ENCODE measurements at regions not wholly inside any gene's neighbourhood (a gene's known extent, or its start where the extent isn't known, plus 50 kb on each side); places are given as distances from the start of the nearest gene placed in this dataset.
A peak's percentile ranks its signal among the peaks of the same experiment; 100 is the strongest.

DNA sequence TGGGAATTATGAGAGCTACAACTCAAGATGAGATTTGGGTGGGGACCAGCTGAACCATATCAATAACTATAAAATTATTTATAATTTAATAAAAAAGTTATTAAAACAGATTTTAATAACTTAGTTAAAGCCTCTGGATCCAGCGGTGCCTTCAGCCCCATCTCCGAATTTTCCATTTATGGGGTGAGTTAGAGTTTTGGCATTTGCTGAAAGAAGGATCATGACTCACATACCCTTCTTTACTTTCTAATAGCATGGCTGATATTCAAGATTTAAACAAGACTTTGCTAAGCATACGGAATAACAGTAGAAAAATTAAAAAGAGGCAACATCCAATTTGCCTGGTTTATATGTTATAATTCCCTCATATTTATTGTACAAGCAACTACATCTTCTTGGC lies 94.5 kb downstream of the RDH14 start:
- no peak for DNase-seq

DNA sequence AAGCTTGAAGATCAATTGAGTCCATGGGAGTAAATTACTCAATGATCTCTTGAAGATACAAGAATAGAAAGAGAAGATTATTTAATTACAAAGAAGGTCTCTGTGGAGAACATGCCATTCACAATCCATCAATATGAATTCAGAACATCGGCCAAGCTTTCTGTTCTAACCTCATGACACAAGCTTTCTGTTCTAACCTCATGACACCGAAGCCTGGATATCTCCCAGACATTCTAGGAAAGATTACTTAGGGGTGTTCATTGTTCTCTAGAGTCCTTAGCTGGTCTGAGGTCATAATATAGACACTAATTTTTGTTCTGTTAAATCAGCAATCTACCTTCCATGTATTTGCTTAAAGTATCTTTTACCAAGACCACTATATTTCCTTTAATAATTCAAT lies 95.5 kb downstream of the RDH14 start:
- DNase-seq = no peak

GRCh38 chr2:18456026-18456425 lies 104.4 kb downstream of the RDH14 start:
- no peak for DNase-seq

- DNase-seq = no peak
Observed at GRCh38 chr2:18455236-18455862, 105.1 kb downstream of the RDH14 start.

GRCh38 chr2:18454692-18455235 lies 105.7 kb downstream of the RDH14 start:
- DNase-seq = no peak

- no peak for DNase-seq
Observed at GRCh38 chr2:18446715-18447114, 113.7 kb downstream of the RDH14 start.

DNA sequence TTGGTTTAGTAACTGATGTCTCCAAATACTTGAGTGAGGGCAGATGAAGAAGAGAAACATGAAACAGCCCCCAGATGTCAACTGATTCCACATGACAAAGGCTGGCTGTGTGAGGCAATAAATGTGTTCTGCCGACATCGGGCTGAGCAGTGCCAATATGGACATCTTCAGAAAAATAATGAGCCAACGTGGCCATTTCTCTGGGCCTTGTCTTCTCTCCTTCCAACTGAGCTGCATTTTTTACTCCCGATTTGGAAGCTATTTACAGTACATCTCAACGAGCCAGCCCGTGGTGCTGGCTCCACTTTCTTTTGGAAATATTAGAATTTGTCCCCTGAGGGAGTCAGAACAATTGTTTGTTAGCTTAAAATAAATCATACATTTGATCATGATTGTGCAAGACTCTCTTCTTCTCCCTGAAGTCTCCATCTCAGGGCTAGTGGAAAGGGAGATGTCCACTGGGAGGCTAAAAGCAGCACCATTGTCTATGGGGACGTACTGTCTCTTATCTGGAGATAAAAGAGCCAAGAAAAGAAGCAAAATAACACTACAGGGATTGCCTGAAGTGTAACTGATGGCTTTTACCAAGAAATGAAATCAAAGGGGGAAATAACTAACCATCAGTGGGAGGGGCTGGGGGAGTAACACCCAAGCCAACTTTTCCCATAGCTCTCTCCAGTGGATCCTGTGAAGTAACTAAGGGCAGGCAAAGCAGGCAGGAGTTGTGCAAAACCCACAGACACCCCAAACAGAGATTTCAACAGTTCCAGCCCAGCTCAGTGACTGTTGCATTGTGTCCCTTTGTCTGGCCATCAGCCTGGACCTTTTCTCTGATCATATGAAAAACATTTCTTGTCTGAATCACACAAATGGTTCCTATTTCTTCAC lies 114.8 kb downstream of the RDH14 start:
- DNase-seq = no peak

- DNase-seq = no peak
Observed at GRCh38 chr2:18444806-18445205, 115.6 kb downstream of the RDH14 start.

- no peak for DNase-seq
Observed at GRCh38 chr2:18441583-18441982, 118.9 kb downstream of the RDH14 start.

DNA sequence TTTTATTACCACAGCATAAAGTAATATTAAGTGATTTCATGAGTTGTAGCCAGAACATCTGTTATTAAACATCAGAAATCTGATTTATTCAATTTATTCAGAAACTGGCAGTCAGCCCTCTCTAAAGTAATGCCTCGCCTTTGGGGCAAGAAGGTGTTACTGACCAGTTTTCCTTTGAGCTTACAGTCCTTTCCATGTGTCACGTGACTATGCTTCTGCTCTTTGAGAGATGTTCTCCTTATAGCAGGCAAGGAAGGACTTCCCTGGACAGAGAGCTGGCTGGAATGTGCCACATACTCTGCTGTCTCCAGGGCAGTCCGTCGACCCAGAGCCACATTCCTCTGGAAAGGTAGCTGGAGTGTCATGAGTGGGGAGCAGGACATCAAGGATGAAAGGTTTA lies 119.7 kb downstream of the RDH14 start:
- no peak for DNase-seq

GRCh38 chr2:18440141-18440661 lies 120.3 kb downstream of the RDH14 start:
- DNase-seq = no peak

DNA sequence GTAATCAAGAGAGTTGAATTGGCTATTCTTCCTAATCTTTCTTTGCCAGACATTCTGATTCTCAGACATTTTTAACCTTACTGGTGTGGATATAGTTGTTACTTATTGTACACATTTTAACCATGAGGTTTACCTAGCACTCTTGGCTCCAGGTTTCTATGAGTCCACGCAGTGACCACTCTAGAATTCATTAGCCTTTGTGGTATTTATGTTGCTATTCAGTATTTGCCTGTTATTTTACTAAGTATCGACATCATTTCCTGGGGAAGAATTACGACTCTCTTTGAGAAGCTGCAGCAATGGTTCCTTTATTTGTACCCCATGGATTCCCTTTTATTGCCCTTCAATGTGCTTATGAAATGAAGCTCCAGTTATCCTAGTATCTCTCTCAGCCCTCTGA lies 120.7 kb downstream of the RDH14 start:
- no peak for DNase-seq

DNA sequence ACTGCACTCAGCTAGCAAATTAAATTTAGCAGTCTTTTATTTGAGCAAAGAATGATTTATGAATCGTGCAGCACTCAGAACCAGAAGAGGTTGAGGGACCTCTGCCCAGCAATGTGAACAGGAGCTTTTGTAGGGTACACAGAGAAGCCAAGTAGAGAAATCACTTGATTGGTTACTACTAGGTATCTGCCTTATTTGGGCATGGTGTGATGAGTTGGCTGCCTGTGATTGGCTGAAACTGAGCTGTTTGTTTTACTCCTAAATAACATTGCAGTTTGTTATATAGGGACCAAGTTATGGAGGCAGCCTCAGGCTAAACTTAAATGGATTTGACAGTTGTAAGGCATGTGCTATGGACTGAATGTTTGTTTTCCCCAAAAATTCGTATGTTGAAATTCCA lies 122.5 kb downstream of the RDH14 start:
- no peak for DNase-seq

- DNase-seq = no peak
Observed at GRCh38 chr2:18436503-18437005, 123.9 kb downstream of the RDH14 start.

DNA sequence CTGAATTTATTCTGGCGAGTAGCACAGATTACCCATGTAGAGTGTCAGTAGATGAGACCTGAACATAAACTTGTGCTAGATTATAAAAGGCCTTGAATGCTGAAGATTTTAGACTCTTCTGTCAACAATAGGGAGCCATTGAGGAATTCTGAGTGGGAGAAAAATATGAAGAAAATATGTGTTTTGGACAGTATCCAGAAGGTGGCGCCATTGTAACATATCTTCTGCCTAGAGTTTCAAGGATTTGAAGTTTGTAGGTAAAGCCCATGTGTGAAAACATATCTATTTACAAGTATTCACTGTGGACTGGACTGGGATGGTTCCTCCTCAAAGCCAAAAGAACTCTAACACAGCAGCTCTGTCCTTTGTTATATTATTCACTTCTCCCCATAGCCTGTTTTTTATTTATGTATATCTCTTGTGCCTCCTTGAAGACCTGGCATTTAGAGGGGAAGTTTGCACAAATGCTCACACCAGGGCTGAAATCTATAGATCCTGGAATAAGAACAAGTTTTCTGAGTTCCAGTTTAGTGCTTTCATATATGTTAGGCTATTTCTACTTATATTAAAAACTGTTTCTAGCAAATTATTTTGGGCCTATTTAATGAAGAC lies 124.9 kb downstream of the RDH14 start:
- DNase-seq = peak; percentile 75

GRCh38 chr2:18433872-18434271 lies 126.6 kb downstream of the RDH14 start:
- no peak for DNase-seq

- DNase-seq = no peak
Observed at GRCh38 chr2:18432999-18433398, 127.5 kb downstream of the RDH14 start.

- no peak for DNase-seq
Observed at GRCh38 chr2:18430996-18431748, 129.3 kb downstream of the RDH14 start.

GRCh38 chr2:18428516-18428915 lies 131.9 kb downstream of the RDH14 start:
- no peak for DNase-seq

DNA sequence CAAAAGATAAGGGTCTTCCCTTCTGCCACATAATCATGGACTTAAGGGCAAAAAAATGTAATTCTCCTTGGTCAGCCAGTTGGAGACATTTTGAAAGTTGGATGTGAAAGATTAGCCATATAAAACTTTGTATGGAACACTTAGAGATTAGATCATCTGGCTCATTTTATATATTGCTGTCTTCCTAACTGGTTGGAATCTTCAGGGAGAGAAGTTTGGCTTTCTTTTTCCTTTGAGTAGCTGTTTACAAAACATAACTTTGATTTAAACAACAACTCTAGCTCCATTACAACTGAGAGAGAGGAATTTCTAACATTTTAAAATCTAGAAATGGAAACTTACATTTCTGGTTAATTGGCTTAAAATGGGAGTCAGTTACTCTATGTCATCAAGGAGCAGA lies 132.7 kb downstream of the RDH14 start:
- DNase-seq = no peak

- DNase-seq = no peak
Observed at GRCh38 chr2:18426174-18426573, 134.3 kb downstream of the RDH14 start.

- no peak for DNase-seq
Observed at GRCh38 chr2:18425210-18425703, 135.2 kb downstream of the RDH14 start.

All from left kidney (tissue), 1 donor.